ENCODE measurements at regions not wholly inside any gene's neighbourhood (a gene's known extent, or its start where the extent isn't known, plus 50 kb on each side); places are given as distances from the start of the nearest gene placed in this dataset.
"Not testable (repeated sequence)": the region's sequence is repeated elsewhere in the genome, so short reads cannot be mapped to it uniquely, and the experiment has no call there.

DNA sequence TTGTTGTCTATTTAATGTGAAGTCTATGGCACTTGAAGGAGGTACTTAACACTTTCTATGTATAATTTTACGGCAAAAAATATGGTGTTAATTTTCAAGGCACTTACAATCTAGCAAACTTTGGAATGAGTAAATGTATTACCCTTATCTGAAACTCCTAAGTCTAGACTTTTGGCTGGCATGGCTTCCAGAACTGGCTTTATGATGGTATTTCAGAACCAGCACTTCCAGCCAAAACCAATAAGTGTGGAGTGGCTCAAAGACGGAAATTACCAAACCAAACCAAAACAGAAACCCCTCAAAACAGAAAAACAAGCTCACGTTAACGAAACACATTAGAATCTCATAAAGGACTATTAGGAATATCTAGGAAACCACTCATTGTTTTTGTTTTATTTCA lies 205.6 kb upstream of the HAND2 start:
- TF ChIP-seq CTCF (IDR thresholded peaks at IDR 0.05; ENCODE audit: extremely low read depth, insufficient read depth, missing control alignments): no peak
- in situ Hi-C loops (cut with MboI; ENCODE audit: low pct_unique_long_range_greater_than_20kb, low sequenced_read_pairs, unreplicated experiment): no loop called here
- no peak for DNase-seq (ENCODE audit: low spot score)

- no peak for DNase-seq (ENCODE audit: low spot score)
- TF ChIP-seq CTCF (IDR thresholded peaks at IDR 0.05; ENCODE audit: extremely low read depth, insufficient read depth, missing control alignments): no peak
- in situ Hi-C loops (cut with MboI; ENCODE audit: low pct_unique_long_range_greater_than_20kb, low sequenced_read_pairs, unreplicated experiment): no loop called here
Observed at GRCh38 chr4:173735049-173735448, 205.0 kb upstream of the HAND2 start.

GRCh38 chr4:173731257-173731656 lies 201.2 kb upstream of the HAND2 start:
- no peak for TF ChIP-seq CTCF (IDR thresholded peaks at IDR 0.05; ENCODE audit: extremely low read depth, insufficient read depth, missing control alignments)
- no peak for DNase-seq (ENCODE audit: low spot score)
- in situ Hi-C loops (cut with MboI; ENCODE audit: low pct_unique_long_range_greater_than_20kb, low sequenced_read_pairs, unreplicated experiment): no loop called here

DNA sequence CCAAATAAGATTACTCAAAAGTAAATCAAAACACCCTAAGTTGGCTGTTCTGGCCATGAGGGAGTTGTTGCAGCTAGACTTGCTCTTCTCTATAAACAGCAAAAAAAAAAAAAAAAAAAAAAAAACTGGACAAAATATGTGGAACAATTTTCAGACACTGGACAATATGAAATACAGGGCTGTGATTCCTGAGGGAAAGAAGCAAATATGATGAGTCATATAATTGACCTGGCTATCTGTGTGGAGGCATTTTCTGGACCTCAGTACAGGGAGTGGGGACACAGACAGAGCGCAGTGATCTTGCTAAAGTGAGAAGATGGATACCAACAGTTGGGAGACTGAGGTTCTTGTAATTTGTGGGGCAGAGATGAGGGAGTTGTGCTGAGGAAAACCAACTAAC lies 192.0 kb upstream of the HAND2 start:
- no peak for DNase-seq (ENCODE audit: low spot score)
- in situ Hi-C loops (cut with MboI; ENCODE audit: low pct_unique_long_range_greater_than_20kb, low sequenced_read_pairs, unreplicated experiment): no loop called here
- TF ChIP-seq CTCF (IDR thresholded peaks at IDR 0.05; ENCODE audit: extremely low read depth, insufficient read depth, missing control alignments): no peak

- DNase-seq (ENCODE audit: low spot score); in situ Hi-C loops (cut with MboI; ENCODE audit: low pct_unique_long_range_greater_than_20kb, low sequenced_read_pairs, unreplicated experiment): not testable (repeated sequence)
Observed at GRCh38 chr4:173718504-173718903, 188.5 kb upstream of the HAND2 start.

DNA sequence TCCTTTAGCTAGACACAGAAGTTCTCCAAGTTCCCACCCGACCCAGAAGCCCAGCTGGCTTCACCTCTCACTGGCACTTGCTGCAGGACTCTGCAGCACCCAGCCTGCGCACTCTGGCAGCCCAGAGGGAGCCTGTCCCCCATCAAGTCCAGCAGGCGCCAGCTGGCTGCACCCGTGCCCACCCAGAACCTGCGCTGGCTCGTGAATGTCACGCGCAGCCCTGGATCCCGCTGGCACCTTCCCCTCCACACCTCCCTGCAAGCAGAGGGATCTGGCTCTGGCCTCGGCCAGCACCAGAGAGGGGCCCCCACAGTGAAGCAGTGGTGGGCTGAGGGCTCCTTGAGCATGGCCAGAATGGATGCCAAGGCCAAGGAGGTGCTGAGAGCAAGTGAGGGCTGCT lies 187.6 kb upstream of the HAND2 start:
- TF ChIP-seq CTCF (IDR thresholded peaks at IDR 0.05; ENCODE audit: extremely low read depth, insufficient read depth, missing control alignments): no peak
- in situ Hi-C loops (cut with MboI; ENCODE audit: low pct_unique_long_range_greater_than_20kb, low sequenced_read_pairs, unreplicated experiment): no loop called here
- DNase-seq (ENCODE audit: low spot score): no peak

DNA sequence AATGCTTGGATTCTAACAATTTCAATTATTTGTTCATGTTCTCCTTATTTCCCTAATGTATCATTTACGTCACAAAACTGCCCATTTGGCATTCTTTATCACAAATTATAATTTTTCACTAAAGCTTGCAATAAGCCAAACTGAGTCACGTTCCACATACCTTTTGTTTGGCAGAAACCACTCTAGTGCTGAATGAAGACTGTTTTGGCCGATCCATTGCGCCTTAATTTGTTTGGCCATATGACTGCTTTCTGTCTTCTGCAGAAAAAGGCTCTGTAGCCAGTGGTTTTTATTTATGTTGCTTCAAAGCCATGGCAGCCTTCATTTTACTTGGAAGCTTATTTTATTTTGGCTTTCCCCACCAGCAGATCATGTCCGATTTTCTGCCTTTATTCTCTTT lies 184.4 kb upstream of the HAND2 start:
- DNase-seq (ENCODE audit: low spot score): no peak
- in situ Hi-C loops (cut with MboI; ENCODE audit: low pct_unique_long_range_greater_than_20kb, low sequenced_read_pairs, unreplicated experiment): no loop called here
- no peak for TF ChIP-seq CTCF (IDR thresholded peaks at IDR 0.05; ENCODE audit: extremely low read depth, insufficient read depth, missing control alignments)
